ENCODE measurements at regions not wholly inside any gene's neighbourhood (a gene's known extent, or its start where the extent isn't known, plus 50 kb on each side); places are given as distances from the start of the nearest gene placed in this dataset.

DNA sequence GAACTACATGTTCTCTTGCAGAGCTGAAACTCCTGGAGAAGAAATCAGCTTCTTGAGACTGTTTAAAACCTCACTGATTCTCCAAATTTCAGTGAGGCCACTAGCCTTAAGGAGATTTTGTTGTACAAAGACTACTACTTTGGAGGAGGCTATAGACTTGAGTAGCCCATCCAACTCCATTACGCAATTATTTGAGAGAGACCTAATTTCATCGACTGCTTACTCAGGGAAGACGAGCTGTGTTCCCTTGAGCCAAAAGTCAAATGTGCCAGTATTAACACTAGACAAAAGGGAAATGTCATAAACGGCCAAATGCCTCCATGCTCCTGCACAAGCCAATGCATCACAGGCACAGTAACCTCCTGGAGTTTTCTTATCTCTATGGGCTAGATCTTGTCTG, 182.8 kb upstream of the SESN3 start:
- TF ChIP-seq CEBPB (IDR thresholded peaks at IDR 0.05) = no peak
- TF ChIP-seq YY1 (IDR thresholded peaks at IDR 0.05; ENCODE audit: low read depth) = no peak
- no peak for TF ChIP-seq EP300 (IDR thresholded peaks at IDR 0.05; ENCODE audit: borderline replicate concordance)
- no peak for TF ChIP-seq EGR1 (IDR thresholded peaks at IDR 0.05)
- no peak for TF ChIP-seq CREB1 (IDR thresholded peaks at IDR 0.05; ENCODE audit: low read depth)
- no peak for TF ChIP-seq ZBTB7A (IDR thresholded peaks at IDR 0.05; ENCODE audit: low read depth)
- no peak for TF ChIP-seq TAF1 (IDR thresholded peaks at IDR 0.05; ENCODE audit: low read depth)
- no peak for TF ChIP-seq TEAD4 (IDR thresholded peaks at IDR 0.05)
- no peak for TF ChIP-seq REST (IDR thresholded peaks at IDR 0.05; ENCODE audit: low read depth)
- TF ChIP-seq USF1 (IDR thresholded peaks at IDR 0.05) = no peak
- no peak for TF ChIP-seq TCF12 (IDR thresholded peaks at IDR 0.05; ENCODE audit: low read depth)
- no peak for TF ChIP-seq FOXM1 (IDR thresholded peaks at IDR 0.05; ENCODE audit: borderline replicate concordance, low read depth)
- TF ChIP-seq NFIC (IDR thresholded peaks at IDR 0.05) = no peak
- TF ChIP-seq, protein P1, sequence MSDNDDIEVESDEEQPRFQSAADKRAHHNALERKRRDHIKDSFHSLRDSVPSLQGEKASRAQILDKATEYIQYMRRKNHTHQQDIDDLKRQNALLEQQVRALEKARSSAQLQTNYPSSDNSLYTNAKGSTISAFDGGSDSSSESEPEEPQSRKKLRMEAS (IDR thresholded peaks at IDR 0.05) = no peak
- no peak for TF ChIP-seq RAD21 (IDR thresholded peaks at IDR 0.05; ENCODE audit: low read depth)

DNA sequence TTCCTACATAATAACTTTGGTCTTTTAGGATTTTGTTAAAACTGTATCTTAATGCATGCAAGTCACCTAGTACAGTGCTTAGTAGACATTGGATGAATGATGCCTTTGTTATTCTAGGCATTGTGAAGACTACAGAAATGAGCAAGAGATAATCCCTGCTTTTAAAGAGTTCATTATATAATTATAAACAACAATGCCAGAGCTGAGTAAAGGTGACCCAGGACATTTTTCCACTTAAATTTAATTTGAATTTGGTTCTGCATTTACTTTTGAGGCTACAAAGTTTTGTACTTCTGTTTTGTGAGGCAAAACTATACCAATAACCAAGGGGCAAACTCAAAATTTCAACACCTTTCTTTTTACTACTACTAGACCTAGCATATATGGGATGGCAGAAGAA, 182.0 kb upstream of the SESN3 start:
- TF ChIP-seq TCF12 (IDR thresholded peaks at IDR 0.05; ENCODE audit: low read depth) (no peak), TEAD4 (IDR thresholded peaks at IDR 0.05) (no peak), TAF1 (IDR thresholded peaks at IDR 0.05; ENCODE audit: low read depth) (no peak), RAD21 (IDR thresholded peaks at IDR 0.05; ENCODE audit: low read depth) (no peak)

DNA sequence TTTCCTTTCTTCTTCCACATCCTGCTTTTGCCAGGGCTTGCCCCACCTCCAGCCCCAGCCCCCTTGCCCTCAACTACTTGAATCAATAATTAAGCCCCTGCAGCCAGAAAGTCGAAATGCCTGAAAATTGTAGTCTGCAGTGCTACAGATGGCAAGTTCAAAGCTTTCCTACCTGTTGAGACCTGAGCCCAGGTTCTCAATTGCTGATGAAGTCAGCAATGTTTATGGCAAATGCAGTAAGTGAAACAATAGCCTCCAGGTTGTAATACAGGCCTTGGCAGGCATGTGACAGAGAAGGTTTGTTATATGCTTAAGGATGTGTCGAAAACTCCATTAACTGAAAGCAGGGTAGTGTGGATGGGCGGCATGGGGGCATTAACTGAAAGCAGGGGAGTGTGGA, 181.1 kb upstream of the SESN3 start:
- TF ChIP-seq TAF1 (IDR thresholded peaks at IDR 0.05; ENCODE audit: low read depth) (no peak), REST (IDR thresholded peaks at IDR 0.05; ENCODE audit: low read depth) (no peak), USF1 (IDR thresholded peaks at IDR 0.05) (no peak), TCF12 (IDR thresholded peaks at IDR 0.05; ENCODE audit: low read depth) (no peak), YY1 (IDR thresholded peaks at IDR 0.05; ENCODE audit: low read depth) (no peak), RAD21 (IDR thresholded peaks at IDR 0.05; ENCODE audit: low read depth) (no peak), EP300 (IDR thresholded peaks at IDR 0.05; ENCODE audit: borderline replicate concordance) (no peak), NFIC (IDR thresholded peaks at IDR 0.05) (no peak), FOXM1 (IDR thresholded peaks at IDR 0.05; ENCODE audit: borderline replicate concordance, low read depth) (no peak), ZBTB7A (IDR thresholded peaks at IDR 0.05; ENCODE audit: low read depth) (no peak), CEBPB (IDR thresholded peaks at IDR 0.05) (no peak), EGR1 (IDR thresholded peaks at IDR 0.05) (no peak), CREB1 (IDR thresholded peaks at IDR 0.05; ENCODE audit: low read depth) (no peak), TEAD4 (IDR thresholded peaks at IDR 0.05) (no peak)
- TF ChIP-seq, protein P1 (IDR thresholded peaks at IDR 0.05) = no peak

- TF ChIP-seq USF1 (IDR thresholded peaks at IDR 0.05) = no peak
- TF ChIP-seq RAD21 (IDR thresholded peaks at IDR 0.05; ENCODE audit: low read depth) = no peak
- no peak for TF ChIP-seq TCF12 (IDR thresholded peaks at IDR 0.05; ENCODE audit: low read depth)
- TF ChIP-seq NFIC (IDR thresholded peaks at IDR 0.05) = no peak
- no peak for TF ChIP-seq CEBPB (IDR thresholded peaks at IDR 0.05)
- TF ChIP-seq EP300 (IDR thresholded peaks at IDR 0.05; ENCODE audit: borderline replicate concordance) = no peak
- TF ChIP-seq REST (IDR thresholded peaks at IDR 0.05; ENCODE audit: low read depth) = no peak
- no peak for TF ChIP-seq EGR1 (IDR thresholded peaks at IDR 0.05)
- TF ChIP-seq ZBTB7A (IDR thresholded peaks at IDR 0.05; ENCODE audit: low read depth) = no peak
- TF ChIP-seq YY1 (IDR thresholded peaks at IDR 0.05; ENCODE audit: low read depth) = no peak
Measured at GRCh38 chr11:95406271-95406670, 175.3 kb upstream of the SESN3 start.
